IMR-90 (cell line): ENCODE measurements at regions not wholly inside any gene's neighbourhood (a gene's known extent, or its start where the extent isn't known, plus 50 kb on each side); places are given as distances from the start of the nearest gene placed in this dataset.

ENCODE experiments used
- CTCF ChIP-seq: conservative IDR thresholded peaks from 2 replicates; pipeline ENCODE4 v1.5.1; 2012; ENCODE audit warnings: mild to moderate bottlenecking, low read depth, low read length, improper control_type of control experiment
- MAFK ChIP-seq: IDR thresholded peaks from 2 replicates; pipeline ENCODE4 v1.6.1; 2012; ENCODE audit warnings: low read depth, low read length, improper control_type of control experiment
- NFE2L2 ChIP-seq: fragments of 150-350 bp; IDR thresholded peaks from 2 replicates; pipeline ENCODE4 v1.6.1; 2016; ENCODE audit warnings: low read depth, mild to moderate bottlenecking, low read length
- POLR2A ChIP-seq: IDR thresholded peaks from 2 replicates; pipeline ENCODE4 v1.6.1; 2012; ENCODE audit warnings: mild to moderate bottlenecking, low read depth, low read length
- RFX5 ChIP-seq: IDR thresholded peaks from 2 replicates; pipeline ENCODE4 v1.8.0; 2012; ENCODE audit warnings: low read depth, mild to moderate bottlenecking, low read length, moderate library complexity

GRCh38 chr3:144466114-144466513 lies 494.5 kb downstream of the DIPK2A start:
- TF ChIP-seq CTCF (no peak), POLR2A (no peak), RFX5 (no peak), MAFK (no peak), NFE2L2 (no peak)
